GM21423 (cell line): ENCODE measurements at regions not wholly inside any gene's neighbourhood (a gene's known extent, or its start where the extent isn't known, plus 50 kb on each side); places are given as distances from the start of the nearest gene placed in this dataset.
"Not testable (repeated sequence)": the region's sequence is repeated elsewhere in the genome, so short reads cannot be mapped to it uniquely, and the experiment has no call there.

ENCODE experiments used
- ATAC-seq: cut with Tn5 transposase; IDR thresholded peaks from one replicate; pipeline ENCODE4 v1.9.1; 2021; ENCODE audit warnings: mild to moderate bottlenecking, moderate library complexity; ENCODE audit not compliant: unreplicated experiment

DNA sequence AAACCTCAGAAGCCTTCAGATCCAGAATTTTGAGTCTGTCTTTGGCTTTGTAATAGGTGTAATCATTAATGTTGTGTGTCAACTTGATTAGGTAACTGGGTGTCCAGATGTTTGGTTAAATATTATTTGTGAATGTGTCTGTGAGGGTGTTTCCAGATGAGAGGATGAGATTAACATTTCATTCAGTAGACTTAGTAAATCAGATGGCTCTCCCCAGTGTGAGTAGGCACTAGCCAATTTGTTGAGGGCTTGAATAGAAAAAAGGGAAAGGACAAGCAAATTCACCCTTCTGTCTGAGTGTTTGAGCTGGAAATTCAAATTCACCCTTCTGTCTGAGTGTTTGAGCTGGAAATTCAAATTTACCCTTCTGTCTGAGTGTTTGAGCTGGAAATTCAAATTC, 932.2 kb downstream of the SLC6A15 start:
- no peak for ATAC-seq

DNA sequence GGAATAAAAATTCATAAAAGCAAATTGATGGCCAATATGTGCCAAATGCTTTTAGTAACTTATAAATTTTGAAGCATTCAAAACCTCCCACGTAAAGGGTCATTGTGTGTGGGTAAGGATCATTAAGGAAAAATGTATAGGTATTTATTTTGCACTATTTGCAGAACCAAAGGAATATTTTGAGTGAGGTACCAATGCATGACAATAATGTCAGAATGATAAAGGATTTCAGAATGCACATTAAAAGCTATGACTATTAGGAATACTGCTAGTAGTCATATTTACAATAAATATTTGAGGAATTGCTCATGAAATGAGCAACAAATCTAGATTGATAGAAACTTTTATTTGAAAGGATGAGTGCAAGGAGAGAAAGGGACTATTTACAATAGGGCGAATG, 932.8 kb downstream of the SLC6A15 start:
- no peak for ATAC-seq

DNA sequence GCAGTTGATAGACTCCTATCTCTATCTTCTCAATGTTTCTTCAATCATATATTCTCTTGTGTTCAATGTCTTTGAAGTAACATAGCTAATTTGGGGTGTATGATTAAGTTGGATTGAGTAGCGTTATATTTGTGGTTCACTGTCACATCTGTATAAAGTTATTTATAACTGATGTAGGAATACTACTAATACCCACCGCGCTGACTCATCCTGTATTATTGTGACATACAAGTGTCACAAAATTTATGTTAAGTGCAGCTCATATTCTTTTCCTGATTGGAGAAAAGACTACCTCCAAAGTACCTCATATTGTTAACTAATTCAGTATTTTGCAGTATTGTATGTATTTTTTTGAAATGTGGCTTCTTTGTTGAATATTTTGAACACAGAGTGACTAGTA, 940.8 kb downstream of the SLC6A15 start:
- no peak for ATAC-seq

DNA sequence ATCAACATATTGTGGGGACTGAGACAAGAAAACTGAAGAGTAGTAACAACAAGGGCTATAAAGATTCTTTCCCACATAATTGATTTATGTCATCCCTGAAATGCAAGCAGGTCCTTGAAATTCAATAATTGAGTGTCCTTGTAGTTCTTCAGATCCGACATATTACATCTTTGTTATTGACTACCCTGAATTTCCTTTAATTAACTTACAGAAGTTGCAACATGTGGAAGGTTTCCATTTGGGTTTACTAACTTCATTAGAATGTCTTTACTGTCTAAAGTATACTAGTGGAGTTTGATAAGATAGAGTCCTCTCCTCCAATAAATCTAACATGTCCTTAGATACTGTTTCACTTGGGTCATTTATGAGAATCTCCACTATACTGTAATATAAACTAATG, 951.8 kb downstream of the SLC6A15 start:
- no peak for ATAC-seq

DNA sequence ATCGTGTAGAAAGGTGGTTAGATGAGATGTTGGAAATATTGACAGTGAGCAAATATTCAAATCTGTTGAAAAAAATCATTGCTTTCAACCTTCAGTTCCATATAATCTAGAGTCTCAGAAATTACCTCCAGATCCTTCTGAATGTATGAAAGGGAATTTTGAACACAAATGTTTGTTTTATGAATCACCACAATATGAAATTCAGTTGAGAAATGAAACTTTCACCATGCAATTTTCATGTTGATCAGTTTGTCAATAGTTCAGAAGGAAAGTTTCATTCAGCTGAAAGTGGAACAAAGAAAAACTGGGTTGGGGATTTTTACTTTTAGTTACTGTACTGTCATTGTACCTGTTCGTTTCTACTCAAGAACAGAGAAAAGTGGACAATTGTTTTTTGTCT, 953.6 kb downstream of the SLC6A15 start:
- no peak for ATAC-seq

DNA sequence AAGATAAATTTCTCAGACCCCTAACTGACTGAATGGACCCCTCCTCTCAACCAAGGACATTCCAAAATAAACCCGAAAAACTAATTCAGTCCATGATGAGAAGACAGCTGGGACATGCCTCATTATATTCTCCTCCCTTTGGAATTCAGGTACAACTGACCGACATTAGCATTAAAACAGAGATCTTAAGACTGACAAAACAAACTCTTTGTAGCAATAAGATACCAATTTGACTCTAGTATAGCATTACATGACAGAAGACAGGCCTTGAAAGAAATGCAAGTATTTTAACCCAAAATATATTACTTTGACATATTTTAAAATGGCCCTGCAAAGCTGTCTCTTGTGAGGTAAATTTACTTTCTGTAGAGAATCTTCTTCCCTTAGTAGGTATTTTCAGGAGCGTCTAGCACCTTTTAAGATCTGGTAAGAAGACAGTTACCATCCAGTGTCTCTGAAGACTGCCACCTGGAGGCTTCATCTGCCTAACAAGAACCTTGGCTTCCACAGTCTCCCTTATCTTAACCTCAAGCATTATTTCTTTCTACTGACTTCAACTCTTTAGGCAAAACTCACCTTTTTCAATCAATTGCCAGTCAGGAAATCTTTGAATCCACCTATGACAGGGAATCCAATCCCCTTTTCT, 957.5 kb downstream of the SLC6A15 start:
- no peak for ATAC-seq

DNA sequence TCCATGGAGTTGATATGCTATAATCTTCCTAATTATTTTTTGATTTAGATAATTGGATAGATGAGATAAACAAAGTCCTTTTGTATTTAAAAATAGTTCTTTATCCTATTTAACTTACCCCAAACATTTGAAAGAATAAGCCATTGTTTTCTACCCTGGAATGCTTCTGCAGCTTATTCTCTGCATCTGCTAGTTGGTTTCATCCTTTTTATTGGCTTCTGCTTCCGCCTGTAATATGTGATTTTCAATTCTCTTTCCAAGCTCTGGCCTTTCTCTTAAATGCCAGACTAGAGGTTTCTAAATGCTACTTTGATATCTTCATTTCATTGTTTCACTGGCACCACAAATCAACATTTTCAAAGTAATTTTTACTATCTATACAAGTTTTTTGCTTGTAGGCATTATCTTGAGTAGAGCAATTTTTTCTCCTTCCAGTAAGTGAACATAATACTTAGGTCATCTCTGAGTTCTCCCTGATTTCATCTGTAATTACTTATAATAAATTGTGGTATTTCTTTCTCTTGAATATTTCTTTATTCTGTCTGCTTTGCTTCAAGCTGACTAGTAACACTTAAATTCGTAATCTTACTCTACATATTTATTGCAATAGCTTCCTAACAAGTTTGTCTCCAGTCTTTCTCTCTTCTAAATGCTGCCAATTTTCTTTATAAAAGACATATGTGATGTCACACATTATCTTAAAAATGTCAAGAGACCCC, 958.4 kb downstream of the SLC6A15 start:
- ATAC-seq, result no peak

DNA sequence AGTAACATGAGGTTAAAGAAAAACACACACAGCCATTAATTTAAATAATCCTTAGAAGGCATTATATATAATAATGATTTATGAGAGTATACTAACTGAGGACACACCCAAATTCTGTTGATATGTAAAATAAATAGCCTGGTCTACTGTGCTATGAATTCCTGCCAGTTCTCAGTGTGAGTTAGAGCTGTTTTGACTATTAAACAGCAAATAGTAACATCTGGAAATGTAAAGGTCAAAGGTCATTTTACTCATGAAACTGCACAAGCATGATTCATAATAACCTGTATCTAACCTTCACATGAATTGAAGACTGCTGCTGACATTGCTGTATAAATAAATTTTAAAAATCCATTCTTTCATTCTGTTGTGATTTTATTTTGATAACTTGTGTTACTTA, 966.7 kb downstream of the SLC6A15 start:
- no peak for ATAC-seq

DNA sequence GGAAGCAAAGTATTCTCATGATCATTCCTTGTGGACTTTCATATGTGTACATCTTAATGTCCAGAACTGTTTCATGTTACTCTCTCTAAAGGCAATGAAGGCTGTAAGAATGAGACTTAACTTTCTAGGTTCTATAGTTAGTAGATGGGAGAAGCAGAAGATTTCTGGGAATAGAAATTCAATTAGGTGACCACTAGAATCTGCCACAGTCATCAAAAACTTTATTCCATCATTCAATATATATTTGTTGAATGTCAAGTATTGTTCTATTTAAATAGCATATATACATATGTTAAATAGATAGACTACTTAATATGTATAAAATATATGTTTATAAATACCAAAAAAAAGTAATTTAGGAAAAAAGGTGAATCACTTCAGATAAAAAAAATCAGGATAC, 972.9 kb downstream of the SLC6A15 start:
- no peak for ATAC-seq

DNA sequence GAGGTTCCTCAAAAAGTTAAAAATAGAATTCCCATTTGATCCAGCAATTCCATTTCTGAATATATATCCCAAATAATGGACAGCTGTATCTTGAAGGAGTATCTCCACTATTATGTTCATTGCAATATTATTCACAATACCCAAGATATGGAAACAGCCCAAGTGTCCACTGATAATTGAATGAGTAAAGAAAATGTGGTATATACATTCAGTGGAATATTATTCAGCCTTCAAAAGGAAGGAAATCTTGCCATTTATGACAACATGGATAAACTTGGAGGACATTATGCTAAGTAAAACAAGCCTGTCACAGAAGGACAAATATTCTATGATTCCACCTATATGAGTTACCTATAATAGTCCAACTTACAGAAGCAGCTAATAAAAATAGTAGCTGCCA, 979.0 kb downstream of the SLC6A15 start:
- ATAC-seq, result no peak

DNA sequence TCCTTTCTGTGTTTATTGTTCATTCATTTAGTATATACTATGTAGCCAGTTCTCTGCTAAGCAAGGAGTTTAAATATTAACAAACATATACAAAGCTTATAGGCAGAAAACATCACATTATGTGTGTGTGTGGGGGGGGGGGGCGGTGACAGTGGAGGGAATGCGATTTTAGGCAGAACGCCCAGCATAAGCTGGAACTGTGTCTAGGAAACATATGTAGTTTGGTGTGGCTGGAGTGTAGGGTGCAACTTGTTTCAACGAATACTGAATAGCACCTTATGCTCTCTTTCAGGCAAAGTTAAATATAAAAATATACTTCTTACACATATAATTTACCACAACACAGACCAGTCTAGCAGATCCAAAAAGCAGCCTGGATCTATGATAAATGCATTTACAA, 980.6 kb downstream of the SLC6A15 start:
- ATAC-seq, result no peak

DNA sequence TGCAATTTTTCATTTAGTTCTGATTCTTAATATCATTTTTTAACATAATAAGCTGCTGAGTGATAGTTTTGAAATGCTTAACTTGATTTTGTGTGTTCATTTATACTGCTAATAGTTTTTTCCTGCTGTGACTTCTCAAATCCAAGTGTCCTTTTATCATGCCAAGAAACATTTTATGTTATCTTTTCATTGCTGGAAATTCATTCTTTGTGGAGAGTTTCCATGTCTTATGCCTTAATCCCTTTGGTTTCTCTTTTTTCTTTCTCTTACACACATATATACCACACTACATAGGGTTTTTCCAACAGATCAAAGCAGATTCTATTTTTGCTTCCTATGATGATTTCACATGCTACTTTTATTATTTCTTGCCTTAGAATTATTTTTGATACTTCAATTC, 981.1 kb downstream of the SLC6A15 start:
- no peak for ATAC-seq

DNA sequence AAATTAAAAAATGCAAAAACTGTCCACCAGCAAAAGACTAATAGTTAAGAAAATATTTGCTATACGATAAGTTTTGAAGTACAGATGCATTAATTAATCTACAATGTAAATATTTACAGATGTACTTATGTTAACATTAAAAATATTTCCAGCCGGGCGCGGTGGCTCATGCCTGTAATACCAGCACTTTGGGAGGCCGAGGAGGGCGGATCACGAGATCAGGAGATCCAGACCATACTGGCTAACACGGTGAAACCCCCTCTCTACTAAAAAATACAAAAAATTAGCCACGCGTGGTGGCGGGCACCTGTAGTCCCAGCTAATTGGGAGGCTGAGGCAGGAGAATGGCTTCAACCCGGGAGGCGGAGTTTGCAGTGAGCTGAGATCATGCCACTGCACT, 982.8 kb downstream of the SLC6A15 start:
- not testable (repeated sequence) for ATAC-seq

DNA sequence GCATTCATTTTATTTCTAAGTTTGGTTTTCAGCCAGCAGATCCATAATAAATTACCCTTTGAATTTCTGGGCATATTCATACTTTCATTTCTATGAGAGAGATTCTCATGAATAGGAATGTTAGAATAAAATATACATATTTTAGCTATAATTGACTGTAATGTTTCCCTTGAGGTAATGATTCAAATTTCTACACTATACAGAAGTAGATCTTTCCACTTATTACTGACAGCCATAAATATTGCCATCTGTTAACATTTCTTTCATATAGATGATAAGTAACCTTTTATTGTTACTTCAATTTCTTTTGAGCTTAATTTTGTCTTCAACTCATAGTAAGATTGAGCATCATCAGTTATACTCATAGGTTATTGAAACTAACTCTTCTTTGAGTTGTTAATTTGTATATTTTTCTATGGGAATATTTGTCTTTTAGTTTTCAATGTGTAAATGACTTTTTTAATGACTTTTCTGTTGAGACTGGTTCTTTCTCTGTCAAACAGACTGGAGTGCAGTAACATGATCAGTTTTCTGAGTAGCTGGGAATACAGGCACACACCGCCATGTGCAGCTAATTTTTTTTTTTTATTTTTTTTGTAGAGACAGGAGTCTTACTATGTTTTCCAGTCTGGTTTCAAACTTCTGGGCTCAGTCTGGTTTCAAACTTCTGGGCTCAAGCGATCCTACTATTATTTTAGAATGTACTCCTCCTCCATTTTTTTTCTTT, 991.6 kb downstream of the SLC6A15 start:
- no peak for ATAC-seq

DNA sequence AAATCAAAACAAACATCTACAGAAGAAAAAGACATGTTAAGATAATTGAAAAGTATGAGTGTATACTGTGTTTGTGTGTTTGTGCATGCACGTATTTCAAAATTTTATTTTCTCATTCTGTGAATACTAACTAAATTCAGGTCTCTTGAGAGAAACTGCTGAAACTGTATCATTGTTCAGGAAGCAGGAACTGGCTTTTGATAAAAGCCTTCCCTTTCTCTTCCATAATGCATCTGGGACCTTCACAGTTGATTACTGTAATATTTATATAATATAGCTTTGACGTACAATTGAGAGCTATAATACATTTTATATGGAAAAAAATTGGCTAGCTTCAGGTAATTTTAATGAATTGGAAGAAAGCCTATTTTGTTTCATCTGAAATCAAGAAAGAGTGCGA, 993.5 kb downstream of the SLC6A15 start:
- no peak for ATAC-seq

DNA sequence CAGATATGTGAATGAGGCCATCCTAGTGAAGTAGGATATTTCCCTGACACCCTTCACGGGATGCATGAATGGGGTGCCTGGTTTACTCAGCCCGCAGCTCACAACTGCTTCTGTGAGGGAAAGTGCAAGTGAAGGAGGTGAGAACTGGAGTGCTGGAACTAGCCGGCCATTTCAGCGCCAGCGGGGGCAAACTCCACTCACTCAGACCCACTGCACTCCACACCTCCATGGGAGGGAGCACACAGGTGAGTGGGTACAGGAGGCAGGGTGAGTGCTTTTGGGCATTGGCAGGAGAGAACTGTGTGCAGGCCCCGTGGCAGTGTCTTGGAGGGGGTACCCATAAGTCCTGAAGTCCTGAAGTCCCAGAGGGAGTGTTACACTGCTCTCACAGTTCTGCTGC, 1008.4 kb downstream of the SLC6A15 start:
- ATAC-seq, result no peak

DNA sequence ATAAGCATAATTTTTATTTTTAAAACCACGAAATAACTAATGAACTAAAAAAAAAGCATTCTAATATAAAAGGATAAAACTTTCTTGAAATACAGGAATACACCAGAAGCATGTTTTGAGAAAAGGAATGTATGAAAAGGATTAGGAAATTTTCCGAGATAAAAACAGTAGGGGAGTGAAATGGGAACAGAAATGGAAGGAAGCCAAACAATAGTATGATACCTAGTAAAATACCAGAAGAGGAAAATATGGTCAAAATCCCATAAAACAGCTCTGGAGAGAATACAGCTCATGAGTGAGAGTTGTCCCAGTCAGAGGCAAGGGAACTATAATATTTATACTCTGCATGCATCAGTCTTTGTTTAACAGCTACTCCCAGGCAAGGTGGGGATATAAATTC, 1016.2 kb downstream of the SLC6A15 start:
- no peak for ATAC-seq

DNA sequence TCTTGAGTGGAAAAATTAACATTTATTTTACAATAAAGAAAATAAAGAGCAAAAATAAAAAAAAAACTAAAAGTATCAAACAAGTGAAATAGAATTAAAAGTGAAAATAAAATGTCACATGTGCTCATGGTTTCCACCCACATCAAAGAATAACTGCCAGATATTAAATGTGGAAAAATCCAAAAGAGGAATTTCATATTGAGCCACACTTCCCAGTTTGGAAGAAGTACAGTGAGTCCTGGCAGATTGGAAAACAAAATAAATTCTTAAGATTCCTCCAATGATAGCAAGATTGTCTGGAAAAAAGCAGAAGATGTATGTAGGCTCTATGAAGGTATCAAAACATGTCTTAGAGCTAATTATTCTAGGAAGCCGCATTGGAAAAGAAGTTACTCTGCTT, 1019.5 kb downstream of the SLC6A15 start:
- ATAC-seq, result no peak

DNA sequence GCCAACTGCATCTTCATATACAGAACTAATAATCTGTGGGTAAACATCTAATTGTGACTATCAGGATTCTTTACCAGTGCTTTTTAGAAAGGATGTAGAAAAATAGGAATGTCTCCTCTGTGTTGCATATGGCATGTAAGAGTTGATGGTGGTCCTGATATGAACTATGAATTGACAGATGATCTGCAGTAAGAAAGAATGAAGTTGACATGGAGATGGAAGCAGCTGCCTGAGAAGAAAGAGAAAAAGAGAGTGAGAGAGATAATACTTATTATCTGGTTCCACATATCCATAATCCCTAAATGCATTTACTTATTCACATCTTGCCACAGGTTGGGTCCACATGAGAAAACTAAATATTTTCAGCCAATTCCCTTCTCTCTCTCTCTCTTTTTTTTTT, 1022.9 kb downstream of the SLC6A15 start:
- ATAC-seq, result no peak

DNA sequence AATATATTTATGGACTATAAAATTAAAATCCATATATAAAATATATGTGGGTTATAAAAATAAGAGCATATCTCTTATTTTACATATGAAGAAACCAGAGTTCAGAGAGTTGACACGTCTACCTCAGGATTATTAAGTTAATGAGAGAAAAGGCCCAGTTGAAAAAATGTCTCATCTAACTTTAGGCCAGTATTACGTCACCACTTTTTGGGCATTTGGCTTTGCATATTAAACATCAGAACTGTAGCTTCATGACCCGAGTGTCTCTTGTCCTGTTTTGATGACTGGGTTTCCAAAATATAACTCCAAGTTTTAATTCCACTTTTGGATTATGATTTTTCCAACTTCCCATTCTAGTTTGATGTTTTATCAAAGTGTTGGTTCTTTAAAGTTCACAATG, 1026.1 kb downstream of the SLC6A15 start:
- ATAC-seq, result no peak

DNA sequence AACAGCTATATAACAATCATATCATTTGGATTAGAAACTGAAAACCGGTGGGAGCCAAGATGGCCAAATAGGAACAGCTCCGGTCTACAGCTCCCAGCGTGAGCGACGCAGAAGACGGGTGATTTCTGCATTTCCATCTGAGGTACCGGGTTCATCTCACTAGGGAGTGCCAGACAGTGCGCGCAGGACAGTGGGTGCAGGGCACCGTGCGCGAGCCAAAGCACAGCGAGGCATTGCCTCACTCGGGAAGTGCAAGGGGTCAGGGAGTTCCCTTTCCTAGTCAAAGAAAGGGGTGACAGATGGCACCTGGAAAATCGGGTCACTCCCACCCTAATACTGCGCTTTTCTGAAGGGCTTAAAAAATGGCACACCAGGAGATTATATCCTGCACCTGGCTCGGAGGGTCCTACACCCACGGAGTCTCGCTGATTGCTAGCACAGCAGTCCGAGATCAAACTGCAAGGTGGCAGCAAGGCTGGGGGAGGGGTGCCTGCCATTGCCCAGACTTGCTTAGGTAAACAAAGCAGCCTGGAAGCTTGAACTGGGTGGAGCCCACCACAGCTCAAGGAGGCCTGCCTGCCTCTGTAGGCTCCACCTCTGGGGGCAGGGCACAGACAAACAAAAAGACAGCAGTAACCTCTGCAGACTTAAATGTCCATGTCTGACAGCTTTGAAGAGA, 1041.5 kb downstream of the SLC6A15 start:
- not testable (repeated sequence) for ATAC-seq

DNA sequence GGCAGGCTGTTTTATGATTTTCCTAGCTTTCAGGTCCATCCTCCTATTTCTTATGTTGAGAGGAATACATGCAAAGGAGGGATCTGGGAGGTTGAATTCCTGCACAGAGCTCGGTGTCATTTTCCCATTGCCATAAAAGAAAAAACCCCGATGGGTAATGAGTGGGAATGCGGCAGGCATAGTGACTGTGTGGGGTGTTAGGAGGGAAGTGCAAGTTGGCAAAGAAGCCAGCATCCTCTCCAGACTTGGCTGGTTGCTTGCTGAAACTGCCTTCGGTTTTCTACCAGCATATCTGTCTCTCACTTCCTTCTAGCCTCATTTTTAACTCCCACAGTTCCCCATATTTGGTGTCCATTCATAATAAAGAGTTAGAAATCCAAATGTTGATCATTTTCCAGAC, 1046.1 kb downstream of the SLC6A15 start:
- no peak for ATAC-seq
